B cell (primary cell): ENCODE measurements at regions not wholly inside any gene's neighbourhood (a gene's known extent, or its start where the extent isn't known, plus 50 kb on each side); places are given as distances from the start of the nearest gene placed in this dataset.

Experiments used
- ATAC-seq: fragments of 200-7000 bp; cut with Tn5 transposase; one replicate; pipeline ENCODE4 v1.10.0; 2021; ENCODE audit warnings: low read depth, mild to moderate bottlenecking, moderate number of reproducible peaks, moderate library complexity
- CTCF ChIA-PET: fragments of 350-600 bp; sonication (Branson Sonifier 250); formaldehyde crosslinking; loops from one replicate; lab custom pipeline; 2021; ENCODE audit warnings: antibody characterized with exemption, inconsistent platforms; lab: Charles Lee
- POLR2A ChIA-PET: fragments of 350-600 bp; sonication (Branson Sonifier 250); formaldehyde crosslinking; loops from one replicate; lab custom pipeline; 2021; ENCODE audit warnings: antibody characterized with exemption; lab: Charles Lee
- DNase-seq: peaks from one replicate; pipeline ENCODE4 v3.0.0; 2013
- H2AFZ ChIP-seq: 2 replicates; pipeline ENCODE4 v1.6.1; 2012; ENCODE audit warnings: mild to moderate bottlenecking, low read depth, low read length; ENCODE audit not compliant: insufficient read depth, poor library complexity, severe bottlenecking
- H3K27ac ChIP-seq, 2 donors: 1 replicate in 1 of 2; 2 replicates in 1 of 2; pipeline ENCODE4 v1.5.1; 2012 to 2013; ENCODE audit warnings: low read length in 2 of 2, mild to moderate bottlenecking in 2 of 2, moderate library complexity in 1 of 2
- H3K27me3 ChIP-seq, 4 experiments: fragments of 200-600 bp in 1 of 4; sonication (generic) in 1 of 4; replicated peaks in 1 of 4; 1 replicate in 2 of 4; 2 replicates in 2 of 4; pipeline versions ENCODE4 v1.6.1 to v1.7.0; 2013 to 2016; ENCODE audit warnings: low read length in 3 of 4, mild to moderate bottlenecking in 2 of 4, mixed read lengths in 1 of 4, moderate library complexity in 1 of 4; ENCODE audit not compliant: insufficient read depth in 4 of 4, control insufficient read depth in 3 of 4; ENCODE audit errors: control extremely low read depth in 1 of 4
- H3K36me3 ChIP-seq, 2 experiments: replicated peaks in 1 of 2; 1 replicate in 1 of 2; 2 replicates in 1 of 2; pipeline versions ENCODE4 v1.6.1 to v1.7.1; 2013; ENCODE audit warnings: low read length in 1 of 2; ENCODE audit not compliant: insufficient read depth in 2 of 2, control insufficient read depth in 1 of 2; ENCODE audit errors: control extremely low read depth in 1 of 2, extremely low read depth in 1 of 2
- H3K4me1 ChIP-seq, 2 donors: fragments of 200-600 bp in 1 of 2; sonication (generic) in 1 of 2; 1 replicate in 1 of 2; 2 replicates in 1 of 2; pipeline versions ENCODE4 v1.5.1 to v1.6.1; 2013 to 2017; ENCODE audit warnings: low read length in 2 of 2; ENCODE audit not compliant: control insufficient read depth in 2 of 2, insufficient read depth in 2 of 2
- H3K4me2 ChIP-seq: replicated peaks from 2 replicates; pipeline ENCODE3; 2012; ENCODE audit warnings: mild to moderate bottlenecking, low read depth, low read length; ENCODE audit not compliant: poor library complexity, severe bottlenecking
- H3K4me3 ChIP-seq, 5 experiments: fragments of 200-600 bp in 1 of 5; sonication (generic) in 1 of 5; 1 replicate in 3 of 5; 2 replicates in 2 of 5; pipeline versions ENCODE4 v1.5.1 to v1.7.0; 2011 to 2016; ENCODE audit warnings: low read length in 4 of 5, mild to moderate bottlenecking in 4 of 5, low read depth in 2 of 5, control low read depth in 1 of 5, moderate library complexity in 1 of 5; ENCODE audit not compliant: insufficient read depth in 1 of 5; ENCODE audit errors: control extremely low read depth in 1 of 5, extremely low read depth in 1 of 5
- H3K79me2 ChIP-seq: fragments of 200-600 bp; sonication (generic); one replicate; pipeline ENCODE4 v1.6.0; 2016; ENCODE audit warnings: low read length; ENCODE audit not compliant: control insufficient read depth, insufficient read depth
- H3K9ac ChIP-seq: fragments of 200-600 bp; sonication (generic); 2 replicates; pipeline ENCODE4 v1.6.1; 2017; ENCODE audit warnings: mild to moderate bottlenecking, low read length, moderate library complexity
- H3K9me3 ChIP-seq, 3 donors: one replicate each; pipeline versions ENCODE4 v1.6.1 to v1.7.1; 2013; ENCODE audit warnings: low read length in 2 of 3; ENCODE audit not compliant: control insufficient read depth in 2 of 3, insufficient read depth in 1 of 3; ENCODE audit errors: control extremely low read depth in 1 of 3
- H4K20me1 ChIP-seq: 2 replicates; pipeline ENCODE4 v1.6.0; 2012; ENCODE audit warnings: mild to moderate bottlenecking, low read length; ENCODE audit not compliant: insufficient read depth, control insufficient read depth, poor library complexity, severe bottlenecking
- H3K27ac Mint-ChIP-seq: one replicate; pipeline ENCODE4 v1.8.0; 2021; ENCODE audit warnings: mixed read lengths
- H3K27me3 Mint-ChIP-seq: one replicate; pipeline ENCODE4 v1.8.0; 2021; ENCODE audit warnings: mixed read lengths
- H3K4me1 Mint-ChIP-seq: one replicate; pipeline ENCODE4 v1.8.0; 2021; ENCODE audit warnings: mixed read lengths
- H3K4me3 Mint-ChIP-seq: one replicate; pipeline ENCODE4 v1.8.0; 2021; ENCODE audit warnings: mixed read lengths
- H3K9me3 Mint-ChIP-seq: one replicate; pipeline ENCODE4 v1.8.0; 2022; ENCODE audit warnings: mixed read lengths; ENCODE audit not compliant: insufficient read depth
- CTCF ChIP-seq: fragments of 200-600 bp; IDR thresholded peaks from one replicate; pipeline ENCODE4 v1.8.0; 2022; ENCODE audit warnings: antibody characterized with exemption, mild to moderate bottlenecking
- EZH2 ChIP-seq: IDR thresholded peaks from 2 replicates; pipeline ENCODE4 v1.6.1; 2012; ENCODE audit warnings: borderline replicate concordance, low read depth, mild to moderate bottlenecking, moderate library complexity, low read length; ENCODE audit not compliant: insufficient read depth, poor library complexity, severe bottlenecking
- WGBS: methylation state at CpG from one replicate; pipeline ENCODE4 v1.1.5; 2013; ENCODE audit warnings: missing lambda C conversion rate; ENCODE audit not compliant: insufficient coverage; 5-methylcytosine and 5-hydroxymethylcytosine counted together
- intact Hi-C: fragments of 100-400 bp; cut with micrococcal nuclease; formaldehyde crosslinking; loops from one replicate; pipeline ENCODE4 v1.10.0; 2022

DNA sequence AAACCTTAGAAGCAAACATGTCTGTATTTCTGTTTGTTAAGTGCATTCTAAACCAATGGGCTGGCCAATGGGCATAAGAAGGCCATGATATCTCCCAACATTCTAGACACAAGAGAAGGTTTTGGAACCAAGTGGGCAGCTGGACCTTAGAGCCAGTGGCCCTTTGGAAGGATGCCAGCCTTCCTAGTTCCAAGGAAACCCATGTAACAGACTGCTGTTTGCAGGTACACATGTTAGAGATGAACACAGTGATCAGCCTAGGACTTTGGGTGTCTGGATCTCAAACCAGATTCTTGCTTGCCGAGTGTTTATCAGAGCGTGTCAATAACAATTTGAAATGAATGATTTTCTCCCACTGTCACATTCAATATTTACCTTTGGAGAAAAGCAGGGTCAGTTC is 97.5 kb upstream of the COPS8 start:
- no peak overlapping the region for H3K9ac ChIP-seq
- H3K4me3 ChIP-seq: no peak overlapping the region
- Mint-ChIP-seq H3K9me3 (peaks cover 2% of the 10 kb centered on the region), H3K27me3 (peaks cover 29% of the 10 kb centered on the region), H3K4me3 (no peak overlapping the region), H3K27ac (no peak overlapping the region), H3K4me1 (no peaks in the 10 kb centered on the region)
- no CpG with 5 or more reads among the region's 2 CpGs for whole genome bisulfite sequencing
- no peak for ATAC-seq
- intact Hi-C loops: no loop called here
- ChIA-PET POLR2A (no interaction called here), CTCF (no interaction called here)
- H3K4me1 ChIP-seq: no peaks in the 10 kb centered on the region
- no peak overlapping the region for H3K27ac ChIP-seq
- no peaks in the 10 kb centered on the region for H4K20me1 ChIP-seq
- no peak overlapping the region for H3K4me2 ChIP-seq
- H3K79me2 ChIP-seq: no peaks in the 10 kb centered on the region
- no peaks in the 10 kb centered on the region for H3K36me3 ChIP-seq
- no peak overlapping the region for H2AFZ ChIP-seq
- peaks cover 0 to 5% (median 0%) of the 10 kb centered on the region in 3 donors for H3K9me3 ChIP-seq
- DNase-seq: no peak
- TF ChIP-seq EZH2 (no peak), CTCF (no peak)
- peaks cover 0 to 13% (median 0%) of the 10 kb centered on the region in 4 experiments for H3K27me3 ChIP-seq

DNA sequence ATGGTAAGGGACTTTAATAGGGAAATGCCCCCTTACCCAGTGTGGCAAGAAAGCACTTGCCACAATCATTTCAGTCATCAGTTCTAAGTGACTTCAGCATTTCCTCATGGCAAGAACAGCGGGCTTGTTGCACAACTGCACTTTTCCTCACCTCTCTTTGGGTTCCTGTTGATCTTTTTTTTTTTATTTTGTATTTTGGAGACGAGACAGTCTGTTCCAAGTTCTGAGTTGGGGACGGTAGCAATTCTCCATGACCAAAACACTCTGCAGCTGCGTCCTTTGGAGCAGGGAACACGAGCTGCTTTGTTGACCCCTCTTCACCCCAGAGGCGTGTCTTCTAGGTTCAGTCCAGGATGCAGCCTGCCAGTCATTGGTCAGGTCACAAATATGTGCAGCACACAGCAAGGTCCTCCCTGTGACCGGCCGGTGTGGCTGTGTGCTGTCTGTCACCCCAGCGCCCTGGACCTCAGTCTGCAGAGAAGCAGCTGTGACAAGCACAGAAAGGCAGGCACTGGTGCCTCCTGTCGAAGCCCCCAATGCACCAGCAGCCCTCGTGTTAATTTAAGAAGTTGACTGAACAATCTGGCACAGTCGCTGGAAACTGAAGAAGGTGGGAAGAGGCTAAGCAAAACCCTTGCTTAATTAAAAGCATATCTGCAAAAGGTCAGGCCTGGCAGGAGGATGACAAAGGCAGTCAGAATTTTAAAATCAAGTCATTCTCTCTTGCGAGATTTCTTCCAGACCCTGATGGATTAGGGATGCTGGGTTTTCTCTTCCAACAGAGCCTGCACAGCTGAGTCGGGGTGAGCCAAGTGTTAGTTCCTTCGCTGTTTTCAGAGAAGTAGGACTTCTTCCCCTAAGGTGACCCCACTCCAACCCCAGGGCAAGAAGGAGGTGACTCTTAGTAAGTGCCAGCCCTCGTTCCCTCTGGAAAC is 96.7 kb upstream of the COPS8 start:
- intact Hi-C loops: no loop called here
- ChIA-PET POLR2A (no interaction called here), CTCF (no interaction called here)
- WGBS: 59% methylated on average over 13 of the region's 16 CpGs
- Histone ChIP-seq H3K4me1 (no peaks in the 10 kb centered on the region), H3K9me3 (peaks cover 0 to 5% (median 0%) of the 10 kb centered on the region in 3 donors), H3K9ac (no peak overlapping the region), H4K20me1 (no peaks in the 10 kb centered on the region), H3K27me3 (peaks cover 0 to 13% (median 0%) of the 10 kb centered on the region in 4 experiments), H3K4me2 (no peak overlapping the region), H3K4me3 (no peak overlapping the region), H2AFZ (no peak overlapping the region), H3K79me2 (no peaks in the 10 kb centered on the region), H3K27ac (no peak overlapping the region), H3K36me3 (no peaks in the 10 kb centered on the region)
- TF ChIP-seq EZH2 (no peak), CTCF (no peak)
- Mint-ChIP-seq H3K4me3 (no peak overlapping the region), H3K4me1 (no peaks in the 10 kb centered on the region), H3K27me3 (peaks cover 31% of the 10 kb centered on the region), H3K9me3 (no peaks in the 10 kb centered on the region), H3K27ac (no peak overlapping the region)
- DNase-seq (no peak), ATAC-seq (no peak)
